Cardiac muscle cell (in vitro differentiated cells and primary cell): ENCODE measurements at regions not wholly inside any gene's neighbourhood (a gene's known extent, or its start where the extent isn't known, plus 50 kb on each side); places are given as distances from the start of the nearest gene placed in this dataset.

Source experiments
- DNase-seq, 2 donors: peaks; one replicate each; pipeline versions ENCODE4 v3.0.0 to v3.0.0-alpha.2; 2010 to 2017; ENCODE audit warnings: low read depth in 1 of 2, low spot score in 1 of 2
- H3K27ac ChIP-seq: fragments of 200-600 bp; sonication (generic); 2 replicates; pipeline ENCODE4 v1.5.1; 2016
- H3K27me3 ChIP-seq: fragments of 200-600 bp; sonication (generic); 2 replicates; pipeline ENCODE4 v1.6.0; 2016; ENCODE audit warnings: control low read depth
- H3K36me3 ChIP-seq: fragments of 200-600 bp; sonication (generic); 2 replicates; pipeline ENCODE4 v1.5.1; 2016; ENCODE audit warnings: control low read depth
- H3K4me1 ChIP-seq: fragments of 200-600 bp; sonication (generic); 2 replicates; pipeline ENCODE4 v1.8.1; 2017; ENCODE audit warnings: low read depth, mild to moderate bottlenecking, mixed run types
- H3K4me3 ChIP-seq: fragments of 200-600 bp; sonication (generic); 2 replicates; pipeline ENCODE4 v1.5.1; 2016; ENCODE audit warnings: mild to moderate bottlenecking
- H3K9me3 ChIP-seq: fragments of 200-600 bp; sonication (generic); 2 replicates; pipeline ENCODE4 v1.5.1; 2017; ENCODE audit warnings: low read depth, mild to moderate bottlenecking, control low read depth
- CTCF ChIP-seq: IDR thresholded peaks from 2 replicates; pipeline ENCODE4 v1.5.1; 2012; ENCODE audit warnings: low read depth, mild to moderate bottlenecking, low read length

GRCh38 chr3:148128136-148128535 is 569.6 kb upstream of the AGTR1 start:
- DNase-seq, result no peak
- no peaks in the 10 kb centered on the region for H3K36me3 ChIP-seq
- H3K9me3 ChIP-seq, result no peaks in the 10 kb centered on the region

GRCh38 chr3:148131990-148132638 is 565.6 kb upstream of the AGTR1 start:
- DNase-seq, result no peak
- Histone ChIP-seq H3K4me1 (no peaks in the 10 kb centered on the region), H3K9me3 (no peaks in the 10 kb centered on the region), H3K4me3 (no peak overlapping the region), H3K27ac (no peak overlapping the region), H3K27me3 (no peaks in the 10 kb centered on the region), H3K36me3 (no peaks in the 10 kb centered on the region)
- no peak for TF ChIP-seq CTCF

More at GRCh38 chr3:148128136-148128535, 569.6 kb upstream of the AGTR1 start:
- Histone ChIP-seq H3K27me3 (no peaks in the 10 kb centered on the region), H3K4me3 (no peak overlapping the region), H3K27ac (no peak overlapping the region), H3K4me1 (no peaks in the 10 kb centered on the region)
- no peak for TF ChIP-seq CTCF

- DNase-seq, result no peak
Measured at GRCh38 chr3:148136816-148137215, 560.9 kb upstream of the AGTR1 start.

GRCh38 chr3:148146241-148146640 is 551.5 kb upstream of the AGTR1 start:
- no peaks in the 10 kb centered on the region for H3K36me3 ChIP-seq
- no peak overlapping the region for H3K4me3 ChIP-seq
- H3K27me3 ChIP-seq, result no peaks in the 10 kb centered on the region
- TF ChIP-seq CTCF, result no peak
- no peak overlapping the region for H3K27ac ChIP-seq
- H3K4me1 ChIP-seq, result no peaks in the 10 kb centered on the region
- H3K9me3 ChIP-seq, result no peaks in the 10 kb centered on the region
- no peak for DNase-seq

More at GRCh38 chr3:148136816-148137215, 560.9 kb upstream of the AGTR1 start:
- no peaks in the 10 kb centered on the region for H3K36me3 ChIP-seq
- H3K27me3 ChIP-seq, result no peaks in the 10 kb centered on the region
- H3K4me3 ChIP-seq, result no peak overlapping the region
- no peaks in the 10 kb centered on the region for H3K4me1 ChIP-seq
- H3K9me3 ChIP-seq, result no peaks in the 10 kb centered on the region
- no peak overlapping the region for H3K27ac ChIP-seq
- no peak for TF ChIP-seq CTCF

- Histone ChIP-seq H3K4me1 (no peaks in the 10 kb centered on the region), H3K9me3 (no peaks in the 10 kb centered on the region), H3K36me3 (no peaks in the 10 kb centered on the region), H3K4me3 (no peak overlapping the region), H3K27me3 (no peaks in the 10 kb centered on the region), H3K27ac (no peak overlapping the region)
- peak in 1 of 2 donors; percentile 83 for DNase-seq
- no peak for TF ChIP-seq CTCF
Measured at GRCh38 chr3:148146947-148147826, 550.5 kb upstream of the AGTR1 start.
